GM21390 (cell line): ENCODE measurements at regions not wholly inside any gene's neighbourhood (a gene's known extent, or its start where the extent isn't known, plus 50 kb on each side); places are given as distances from the start of the nearest gene placed in this dataset.

Experiments
- ATAC-seq: cut with Tn5 transposase; IDR thresholded peaks from one replicate; pipeline ENCODE4 v1.9.1; 2021; ENCODE audit not compliant: unreplicated experiment

DNA sequence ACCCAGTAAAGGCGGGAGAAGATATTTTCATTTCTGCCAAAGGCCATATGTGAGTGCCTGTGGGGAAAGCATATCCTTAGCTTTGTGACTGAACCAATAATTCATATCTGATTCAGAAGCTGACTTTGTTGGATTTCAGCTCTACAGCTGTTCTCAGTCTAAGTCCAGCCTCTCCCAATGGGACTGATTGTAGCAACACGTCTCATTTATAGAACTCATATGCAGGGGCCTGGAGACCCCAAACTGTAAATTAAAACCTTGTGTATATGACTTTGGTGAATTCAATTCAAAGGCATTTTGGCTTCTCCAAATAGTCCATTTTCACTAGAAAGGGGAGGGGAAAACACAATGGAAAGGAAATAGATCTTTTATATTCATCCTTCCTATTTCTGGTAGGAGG is 250.4 kb upstream of the SORL1-AS1 start:
- ATAC-seq = no peak

DNA sequence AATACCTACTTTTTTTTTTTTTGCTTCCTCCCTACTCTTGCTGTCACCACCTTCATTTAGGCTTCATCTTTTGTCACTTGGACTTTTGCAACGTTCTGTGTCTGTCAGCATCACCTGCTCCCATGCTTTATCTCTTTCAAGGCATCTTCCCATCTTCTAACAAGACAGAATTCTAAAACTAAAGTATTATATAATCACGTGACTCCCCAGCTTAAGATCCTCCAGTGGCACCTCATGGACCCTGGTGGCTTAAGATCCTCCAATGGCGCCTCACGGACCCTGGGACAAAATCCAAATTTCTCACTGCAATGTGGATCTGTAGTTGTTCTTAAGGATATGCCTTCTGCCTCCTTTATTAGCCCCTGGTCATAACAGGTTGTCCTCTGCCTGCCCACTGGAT is 248.2 kb upstream of the SORL1-AS1 start:
- ATAC-seq = no peak

DNA sequence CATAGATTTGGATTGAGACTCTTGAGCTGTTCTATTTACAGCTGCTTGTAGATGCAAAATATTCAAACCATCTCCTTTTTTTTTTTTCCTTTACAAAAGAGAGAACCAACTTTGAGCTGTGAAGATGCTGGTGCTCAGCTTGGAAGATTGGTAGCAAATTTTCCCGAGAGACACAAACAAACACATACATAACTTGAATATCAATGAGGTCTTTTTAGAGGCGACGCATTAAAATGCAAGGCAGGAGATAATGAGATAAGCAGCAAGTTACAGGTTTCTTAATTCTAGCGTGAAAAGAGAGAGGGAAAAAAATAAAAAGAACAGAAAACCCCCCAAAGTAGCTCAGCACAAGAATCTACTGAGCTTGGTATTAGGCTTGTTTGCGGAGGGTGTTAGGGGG is 247.0 kb upstream of the SORL1-AS1 start:
- ATAC-seq = no peak

DNA sequence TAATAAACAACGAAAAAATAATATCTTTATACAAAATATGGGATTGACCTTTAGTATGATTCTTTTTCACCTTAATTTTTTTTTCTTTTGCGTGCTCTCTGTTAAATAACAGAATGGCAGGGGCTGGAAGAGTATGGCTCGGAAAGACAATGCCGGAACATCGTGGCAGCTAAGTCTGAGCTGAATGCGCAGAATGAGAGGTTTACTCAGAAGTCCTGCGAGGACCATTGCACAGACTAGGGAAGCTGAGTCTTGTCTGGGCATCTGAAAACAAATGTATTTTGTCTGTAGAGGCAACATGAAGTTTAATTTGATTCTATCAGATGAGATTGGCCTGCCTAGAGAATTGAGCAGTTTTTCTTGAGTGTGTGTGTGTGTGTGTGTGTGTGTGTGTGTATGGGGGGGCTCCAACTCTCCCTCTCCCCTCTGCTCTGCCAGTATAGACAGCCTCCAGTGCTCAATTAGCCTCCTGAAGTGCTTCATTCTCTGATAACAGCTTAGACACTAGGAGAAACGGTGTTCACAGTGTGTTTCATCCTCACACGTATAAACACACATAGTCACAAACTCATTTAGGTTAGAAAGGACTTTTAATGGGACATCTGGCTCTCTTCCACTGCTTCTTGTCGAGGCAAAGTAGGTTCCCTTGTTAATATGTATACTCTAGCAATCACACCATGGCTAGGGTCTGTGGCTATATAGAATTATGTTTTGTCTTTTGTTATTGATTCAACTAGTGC is 244.3 kb upstream of the SORL1-AS1 start:
- ATAC-seq = no peak

DNA sequence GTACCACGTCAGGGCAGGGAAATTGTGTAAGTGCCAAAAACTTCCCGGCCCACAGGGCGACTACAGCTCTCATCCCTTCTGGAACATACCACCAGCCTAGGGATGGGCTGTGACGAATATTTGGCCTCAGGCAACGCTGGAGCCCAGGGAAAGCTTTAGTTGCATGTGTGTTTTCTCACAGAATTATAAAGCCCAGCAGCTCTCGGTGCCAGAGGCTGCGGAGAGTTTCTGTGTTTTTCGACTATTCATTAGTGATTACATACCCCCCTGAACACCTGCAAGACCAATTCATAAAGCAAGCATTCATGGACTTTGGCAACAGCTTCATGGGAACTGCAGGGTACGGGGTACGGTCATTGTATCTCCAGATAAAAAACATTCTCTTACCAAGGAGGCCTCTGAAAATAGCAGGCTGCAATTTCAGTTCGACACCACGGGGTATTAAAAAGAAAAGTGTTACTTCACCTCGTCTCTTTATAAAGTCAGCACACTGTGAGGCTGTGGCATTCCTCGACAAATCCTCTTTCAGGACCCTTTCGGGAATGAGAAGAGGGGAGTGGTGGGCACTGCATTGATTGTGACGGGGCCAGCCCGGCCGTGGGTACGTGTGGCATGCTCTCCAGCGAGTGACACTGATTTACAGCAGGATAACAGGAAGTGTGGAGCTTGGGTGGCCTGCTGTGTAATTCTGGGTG is 243.6 kb upstream of the SORL1-AS1 start:
- no peak for ATAC-seq

DNA sequence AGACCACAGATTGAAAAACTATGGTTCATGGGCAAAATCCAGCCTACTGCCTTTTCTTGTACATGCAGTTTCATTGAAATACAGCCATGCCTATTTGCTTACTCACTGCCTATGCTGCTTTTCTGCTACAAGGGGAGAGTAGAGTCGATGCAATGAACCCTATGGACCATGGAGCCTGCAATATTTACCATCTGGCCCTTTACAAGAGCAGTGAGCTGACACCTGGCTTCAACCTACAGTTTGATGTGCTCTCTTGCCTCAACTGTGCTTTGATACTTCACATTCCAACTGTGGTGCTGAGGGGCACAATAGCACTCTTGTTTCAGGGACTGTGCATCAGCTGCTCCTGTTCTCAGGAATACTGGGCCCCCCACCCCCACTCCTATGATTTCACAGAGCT is 239.5 kb upstream of the SORL1-AS1 start:
- no peak for ATAC-seq

DNA sequence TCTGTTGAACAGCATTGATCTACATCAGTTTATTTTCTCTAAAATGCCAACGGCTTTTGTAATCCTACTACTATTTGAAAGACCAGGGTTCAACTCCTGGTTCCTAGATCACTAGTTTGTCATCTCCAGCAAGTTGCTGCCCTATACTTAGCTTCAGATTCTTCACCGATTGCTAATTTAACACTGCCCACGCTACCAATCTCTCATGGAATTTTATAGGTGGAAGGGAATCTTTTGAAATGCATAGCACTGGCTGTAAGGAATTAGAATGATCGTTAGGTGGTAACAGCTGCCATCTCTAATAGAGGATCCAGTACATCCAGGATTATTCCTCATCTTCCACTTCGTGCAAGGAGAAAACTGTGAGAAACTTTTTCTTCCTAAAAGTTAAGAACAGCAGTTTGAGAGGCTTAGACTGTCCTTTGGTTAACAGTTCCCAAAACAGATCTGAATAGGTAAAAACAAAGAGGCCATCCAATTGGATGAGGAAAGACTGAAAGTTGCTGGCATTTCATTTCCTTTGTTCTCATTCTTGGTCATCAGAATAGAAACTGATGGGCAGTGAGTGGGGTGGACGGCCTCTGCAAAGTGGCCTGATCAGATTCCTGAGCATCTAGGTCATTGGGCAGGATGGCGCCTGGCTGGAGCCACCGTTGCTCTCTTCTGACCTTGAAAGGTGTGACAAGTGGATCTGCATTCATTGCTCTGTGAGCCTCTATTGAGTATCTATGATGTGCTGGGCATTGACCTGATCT is 236.3 kb upstream of the SORL1-AS1 start:
- ATAC-seq = no peak

DNA sequence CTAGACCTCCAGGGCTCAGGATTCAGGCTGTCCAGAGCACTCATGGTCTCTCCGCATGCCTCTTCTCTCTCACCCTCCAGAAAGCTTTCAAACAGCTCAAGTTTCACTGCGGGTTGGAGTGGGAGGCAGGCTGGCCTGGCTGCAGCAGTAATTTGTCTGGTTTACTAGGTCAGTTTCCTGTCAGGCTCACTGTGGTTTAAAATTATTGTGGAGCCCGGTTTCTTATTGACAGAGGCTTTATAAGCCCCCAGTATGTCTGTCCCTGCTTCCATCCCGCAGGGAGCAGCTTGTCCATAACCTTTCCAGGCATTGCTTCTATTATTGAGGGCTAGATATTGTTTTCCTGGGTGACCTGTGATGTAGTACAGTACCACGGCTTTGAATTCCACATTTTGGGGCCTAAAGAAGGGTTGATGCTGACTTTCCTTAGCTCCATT is 235.3 kb upstream of the SORL1-AS1 start:
- ATAC-seq = no peak

DNA sequence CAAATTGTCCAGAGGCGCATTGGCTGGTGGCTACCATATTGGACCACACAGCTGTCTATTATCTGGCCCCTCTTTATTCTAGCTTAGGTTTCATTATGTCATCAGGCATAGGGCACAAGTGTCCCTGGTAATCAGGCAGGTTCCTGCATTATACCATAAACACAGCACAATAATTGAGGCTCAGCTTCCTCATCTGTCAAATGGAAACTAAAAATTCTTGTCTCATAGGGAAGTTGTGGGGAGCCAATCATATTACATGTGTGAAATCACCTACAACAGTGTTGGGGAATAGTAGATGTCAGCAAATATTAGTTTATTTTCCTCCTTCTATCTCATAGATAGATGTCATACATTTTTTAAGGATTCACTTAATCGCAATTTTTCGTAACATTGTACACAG is 231.0 kb upstream of the SORL1-AS1 start:
- ATAC-seq = no peak
